Fibroblast of villous mesenchyme (primary cell): ENCODE measurements at regions not wholly inside any gene's neighbourhood (a gene's known extent, or its start where the extent isn't known, plus 50 kb on each side); places are given as distances from the start of the nearest gene placed in this dataset.
A peak's percentile ranks its signal among the peaks of the same experiment; 100 is the strongest.

Experiments
- DNase-seq: peaks from one replicate; pipeline ENCODE4 v3.0.0-alpha.2; 2010; ENCODE audit warnings: low read depth
- H3K4me3 ChIP-seq: 2 replicates; pipeline ENCODE4 v1.5.1; 2011; ENCODE audit warnings: low read depth, mild to moderate bottlenecking, low read length
- CTCF ChIP-seq: IDR thresholded peaks from 2 replicates; pipeline ENCODE4 v1.5.1; 2012; ENCODE audit warnings: low read depth, mild to moderate bottlenecking, low read length; ENCODE audit not compliant: insufficient read depth

- no peak overlapping the region for H3K4me3 ChIP-seq
- DNase-seq = no peak
- no peak for TF ChIP-seq CTCF
Measured at GRCh38 chr3:64956711-64957325, 269.0 kb upstream of the ADAMTS9 start.

DNA sequence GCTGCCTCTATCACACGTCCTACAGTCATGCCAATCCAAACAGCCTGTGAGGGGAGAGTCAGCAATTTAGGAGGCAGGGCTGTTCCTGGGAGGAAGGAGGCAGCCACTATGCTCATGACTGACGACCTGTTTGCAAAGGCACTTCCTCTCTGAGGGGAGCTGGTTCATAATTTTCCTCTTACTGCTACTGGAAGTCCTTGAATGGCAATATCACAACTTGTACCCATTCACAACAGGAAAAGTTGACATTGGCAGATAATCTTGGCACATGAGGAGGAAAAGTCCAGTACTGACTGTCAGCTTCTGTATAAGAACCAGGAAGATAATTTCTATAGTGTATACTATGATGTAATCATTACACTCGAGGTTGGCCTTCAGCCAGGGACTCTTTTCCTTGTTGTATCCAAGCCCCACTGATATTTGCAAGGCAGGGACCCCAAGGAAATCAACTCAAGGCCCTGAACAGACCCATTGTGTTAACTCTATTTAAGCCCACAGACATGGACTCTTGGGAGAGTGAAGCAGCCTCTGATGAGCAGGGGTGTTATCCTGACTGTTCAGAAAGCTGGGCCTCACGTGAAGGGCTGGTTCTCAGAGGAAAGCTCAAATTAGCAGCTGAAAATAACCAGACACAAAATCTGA is 267.3 kb upstream of the ADAMTS9 start:
- no peak for TF ChIP-seq CTCF
- DNase-seq = no peak
- H3K4me3 ChIP-seq = no peak overlapping the region

DNA sequence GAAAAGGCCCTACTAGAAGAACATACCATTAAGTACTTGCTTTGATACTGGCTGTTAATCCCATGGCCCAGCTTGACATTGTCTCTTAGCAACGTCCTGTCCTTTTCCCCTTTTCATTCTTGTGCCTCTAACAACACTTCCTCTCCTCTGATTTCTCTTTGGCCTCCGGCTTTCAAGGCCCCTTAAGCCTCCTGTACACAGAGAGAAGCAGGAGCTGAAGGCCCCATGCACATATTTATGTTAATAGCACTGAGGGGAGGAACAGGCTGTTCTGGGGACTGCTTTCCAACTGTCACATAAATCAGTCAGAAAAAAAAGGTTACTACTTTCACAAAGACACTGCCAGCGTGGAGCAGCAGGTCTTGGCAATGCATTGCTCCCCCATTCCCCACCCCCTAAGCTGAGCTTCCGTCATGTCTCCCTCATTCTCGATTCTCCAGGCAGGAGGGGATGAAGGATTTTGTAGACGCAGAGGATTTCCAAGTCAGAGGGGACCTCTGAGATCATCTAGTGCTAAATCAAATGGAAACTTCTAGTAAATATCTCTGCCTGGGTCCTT is 257.4 kb upstream of the ADAMTS9 start:
- DNase-seq = peak; percentile 28
- TF ChIP-seq CTCF = no peak
- H3K4me3 ChIP-seq = no peak overlapping the region

DNA sequence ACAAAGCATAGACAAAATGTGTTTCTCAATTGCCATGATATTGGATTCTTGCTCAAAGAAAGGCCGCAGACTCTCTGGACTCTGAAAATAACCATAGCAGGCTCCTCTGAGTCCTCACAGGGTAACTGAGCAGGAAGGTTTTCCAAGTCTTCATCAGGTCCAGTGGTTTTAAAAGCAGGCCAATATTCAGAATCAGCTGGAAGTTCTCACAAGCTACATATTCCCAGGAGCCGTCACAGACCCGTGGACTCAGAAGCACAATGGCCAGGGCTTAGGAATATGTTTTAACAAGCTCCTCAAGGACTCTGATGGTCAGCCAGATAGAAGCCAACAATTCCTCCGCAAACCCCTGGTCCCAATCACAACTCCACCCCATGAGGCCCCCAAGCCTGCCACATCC is 256.1 kb upstream of the ADAMTS9 start:
- no peak for DNase-seq
- no peak for TF ChIP-seq CTCF
- H3K4me3 ChIP-seq = no peak overlapping the region

DNA sequence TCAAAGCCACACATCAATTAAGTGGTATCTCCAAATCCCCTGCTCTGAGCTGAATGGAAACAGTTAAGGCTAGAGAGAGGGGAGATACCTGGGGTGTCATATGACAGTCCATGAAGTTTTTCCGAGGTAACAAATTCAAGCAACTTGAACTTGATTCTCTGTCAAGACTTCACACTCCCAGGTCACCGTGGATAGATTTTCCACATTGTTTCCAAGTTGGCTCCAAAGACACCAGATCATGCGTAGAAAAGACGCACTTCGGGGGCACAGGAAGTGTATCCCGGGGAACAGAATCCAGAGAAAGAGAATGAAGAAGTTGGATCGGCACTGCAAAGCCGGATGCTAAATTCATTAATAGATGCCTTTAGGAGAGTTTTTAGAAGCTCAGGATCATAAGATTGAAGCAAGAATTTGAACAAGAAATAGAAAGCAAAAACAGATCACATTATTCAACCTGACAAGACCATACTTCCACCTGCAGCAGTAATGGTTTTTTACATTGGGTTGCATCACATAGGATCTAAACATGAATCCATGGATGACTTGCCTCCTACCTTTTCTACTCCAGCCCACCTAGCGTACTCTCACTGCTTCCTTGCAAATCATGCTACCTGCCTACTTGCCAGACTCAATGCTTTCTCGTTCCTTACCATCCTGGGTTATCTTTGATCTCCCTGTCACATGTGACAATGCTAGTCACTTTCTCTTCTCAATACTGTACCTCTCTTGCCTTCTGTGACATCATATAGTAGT is 253.0 kb upstream of the ADAMTS9 start:
- DNase-seq = no peak
- TF ChIP-seq CTCF = no peak
- no peak overlapping the region for H3K4me3 ChIP-seq

DNA sequence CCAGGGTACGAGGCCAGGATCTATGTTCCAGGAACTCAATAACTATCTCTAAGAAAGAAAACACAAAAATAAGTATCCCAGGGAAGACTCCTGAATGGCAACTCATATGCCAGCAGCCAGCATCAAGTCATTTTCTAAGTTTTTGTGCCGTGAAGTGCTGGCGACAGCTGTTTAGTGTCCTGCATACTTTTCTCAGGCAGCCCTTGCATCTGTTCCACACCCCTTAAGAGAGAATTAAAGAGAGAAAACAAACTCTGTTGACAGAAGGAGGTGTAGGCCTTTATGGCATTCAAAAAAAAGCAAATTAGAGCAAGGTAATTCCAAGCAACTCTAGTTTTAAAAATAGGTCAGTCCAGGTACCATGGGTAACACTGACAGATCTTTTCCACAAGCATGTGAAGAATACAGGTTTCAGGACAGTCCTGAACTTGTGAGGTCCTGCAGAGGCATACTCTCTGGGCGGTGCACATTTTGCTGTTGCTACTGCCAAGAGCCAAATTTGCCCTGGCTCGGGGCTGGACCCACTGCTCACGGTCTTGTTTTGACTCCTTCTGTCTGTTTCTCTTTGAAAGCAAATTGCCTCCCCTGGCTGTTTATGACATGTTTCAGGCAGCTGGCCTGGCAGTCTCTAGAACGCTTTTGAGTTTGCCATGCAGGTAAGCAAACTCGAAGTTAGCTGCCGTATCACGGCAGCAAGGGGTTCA is 252.1 kb upstream of the ADAMTS9 start:
- no peak for TF ChIP-seq CTCF
- H3K4me3 ChIP-seq = no peak overlapping the region
- DNase-seq = no peak
